ENCODE measurements at regions not wholly inside any gene's neighbourhood (a gene's known extent, or its start where the extent isn't known, plus 50 kb on each side); places are given as distances from the start of the nearest gene placed in this dataset.
A peak's percentile ranks its signal among the peaks of the same experiment; 100 is the strongest.
"Not testable (repeated sequence)": the region's sequence is repeated elsewhere in the genome, so short reads cannot be mapped to it uniquely, and the experiment has no call there.

DNA sequence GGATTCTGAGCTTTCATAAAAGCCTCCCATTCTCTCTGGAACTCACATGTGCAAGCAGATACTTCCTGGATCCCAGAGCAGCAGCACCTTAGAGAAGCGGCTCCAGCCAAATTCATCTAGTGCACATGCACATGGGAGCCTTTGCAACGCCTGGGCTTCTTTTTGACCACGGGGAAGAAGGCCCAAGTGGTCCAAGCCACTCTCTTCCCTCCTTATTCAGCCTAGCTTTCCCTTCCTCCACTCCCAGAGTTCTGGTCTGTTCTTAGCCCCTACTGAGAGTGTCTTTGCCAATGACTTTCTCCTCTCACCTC lies 118.7 kb downstream of the ZNF365 start:
- no peak for DNase-seq (ENCODE audit: low read depth in 2 of 3, low spot score in 2 of 3)

DNA sequence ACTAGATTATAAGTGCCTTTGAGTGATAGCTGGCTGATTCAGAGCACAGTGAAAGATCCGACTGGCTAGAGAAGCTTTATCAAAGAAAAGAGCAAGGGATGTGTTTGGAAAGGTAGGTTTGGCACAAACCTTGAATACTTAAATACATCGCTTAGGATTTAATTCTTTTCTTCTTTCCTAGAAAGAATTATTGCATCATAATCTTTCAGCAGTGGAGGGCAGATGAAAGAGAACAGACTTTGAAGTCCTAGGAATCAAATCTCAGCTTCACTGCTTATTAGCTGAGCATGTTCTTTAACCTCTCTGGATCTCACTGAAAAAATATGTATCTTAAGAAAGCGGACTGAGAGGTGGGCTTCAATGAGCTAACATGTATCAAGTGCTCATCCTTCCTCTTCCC lies 122.8 kb downstream of the ZNF365 start:
- DNase-seq (ENCODE audit: low read depth in 2 of 3, low spot score in 2 of 3) = no peak

DNA sequence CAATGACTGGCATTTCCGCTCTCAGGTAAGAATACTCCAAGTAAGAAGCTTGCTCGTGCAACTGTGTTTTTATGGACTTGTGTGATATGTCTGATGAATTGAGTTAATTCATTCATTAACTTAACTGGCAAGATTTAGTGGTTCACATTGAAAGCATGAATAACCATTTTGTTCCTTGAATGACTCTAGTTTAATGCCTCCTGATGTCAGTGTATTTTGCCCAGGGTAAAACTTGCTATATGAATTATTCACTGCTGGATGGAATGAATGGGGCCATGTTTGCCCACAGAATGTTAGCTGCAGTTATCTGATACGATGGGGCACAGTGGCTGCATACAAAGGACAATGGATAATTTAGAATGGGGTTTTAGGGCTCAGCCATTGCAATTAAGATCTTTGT lies 124.1 kb downstream of the ZNF365 start:
- DNase-seq (ENCODE audit: low read depth in 2 of 3, low spot score in 2 of 3) = no peak

DNA sequence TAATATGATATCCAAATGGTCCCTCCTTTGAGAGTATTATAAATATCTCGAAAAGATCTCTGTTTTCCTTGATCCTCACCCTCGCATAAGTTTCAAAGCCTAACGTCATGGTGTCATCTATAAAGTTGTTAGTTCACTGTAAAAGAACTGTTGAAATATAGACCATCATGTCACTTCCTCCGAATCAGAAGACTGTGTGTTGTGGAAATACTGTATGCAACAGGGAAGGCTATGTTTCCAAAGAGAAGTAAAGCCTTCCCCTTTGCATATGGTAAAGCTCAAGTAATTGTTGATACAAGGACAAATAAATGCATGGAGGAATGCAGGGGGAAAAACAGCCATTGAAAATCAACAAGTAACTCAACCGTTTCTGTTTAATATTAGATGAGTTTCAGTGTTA lies 125.9 kb downstream of the ZNF365 start:
- not testable (repeated sequence) for DNase-seq (ENCODE audit: low read depth in 2 of 3, low spot score in 2 of 3)

DNA sequence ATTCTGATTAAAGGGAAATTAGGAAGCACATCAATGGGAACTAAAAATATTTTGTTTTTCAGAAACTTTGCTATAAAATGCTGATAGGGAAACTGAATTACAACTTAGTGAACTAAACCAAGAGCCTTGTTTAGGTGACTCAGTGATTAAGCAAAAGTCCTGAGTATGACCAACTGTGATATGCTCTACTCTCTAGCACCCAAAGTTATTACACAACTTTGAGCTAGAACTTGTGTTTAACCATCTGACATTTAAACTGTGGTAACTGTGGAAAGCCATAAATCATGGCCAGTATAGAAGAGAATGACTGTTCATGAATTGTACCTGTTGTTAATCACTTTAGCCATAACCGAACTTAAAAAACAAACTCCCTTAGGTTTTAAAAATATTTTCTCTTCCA lies 127.4 kb downstream of the ZNF365 start:
- peak in 1 of 3 donors; percentile 10 for DNase-seq (ENCODE audit: low read depth in 2 of 3, low spot score in 2 of 3)

DNA sequence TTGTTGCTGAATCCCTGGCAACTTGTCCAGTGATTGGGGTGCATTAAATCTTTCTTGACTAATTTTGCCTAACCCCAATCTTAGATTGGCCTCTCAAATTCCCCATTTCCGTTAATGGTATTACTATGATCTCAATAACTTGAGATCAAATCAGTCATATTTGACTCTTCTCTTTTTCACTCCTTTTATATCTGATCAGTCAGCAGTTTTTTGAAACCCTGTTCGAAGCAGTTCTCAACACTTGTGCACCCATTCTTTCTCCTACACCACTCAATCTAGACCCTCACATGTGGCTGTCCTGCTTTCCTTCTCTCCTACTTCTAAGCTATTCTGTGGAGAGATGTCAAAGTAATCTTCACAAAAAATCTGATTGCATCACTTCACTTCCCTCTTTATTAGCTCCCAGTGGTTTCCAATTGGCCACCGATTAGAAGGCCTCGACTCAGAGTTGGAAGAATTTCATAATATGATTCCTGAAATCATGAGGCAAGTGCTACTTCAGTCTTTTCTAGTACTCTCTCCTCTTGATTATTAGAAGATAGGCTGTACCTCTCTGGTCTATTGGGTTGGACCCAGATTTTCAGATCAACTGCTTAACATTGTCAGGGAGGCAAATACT lies 128.9 kb downstream of the ZNF365 start:
- no peak for DNase-seq (ENCODE audit: low read depth in 2 of 3, low spot score in 2 of 3)

DNA sequence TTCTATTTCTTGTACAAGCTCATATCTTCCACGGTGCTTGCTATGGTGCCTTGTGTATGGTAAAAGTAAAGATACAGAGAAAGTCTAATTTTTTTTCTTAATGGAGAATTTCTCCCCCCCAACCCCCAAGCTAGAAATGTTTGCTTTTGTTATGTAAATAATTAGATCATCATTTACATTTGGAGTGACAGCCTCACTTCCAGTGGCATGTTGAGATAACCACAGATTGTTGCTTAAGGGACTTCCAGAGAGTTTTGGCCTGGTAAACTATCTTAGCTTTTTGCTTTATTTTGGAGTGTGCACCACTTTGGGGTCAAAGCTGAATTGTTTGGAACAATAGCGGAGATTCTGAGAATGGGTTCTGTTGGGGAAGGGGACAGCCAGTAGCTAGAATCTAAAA lies 129.7 kb downstream of the ZNF365 start:
- no peak for DNase-seq (ENCODE audit: low read depth in 2 of 3, low spot score in 2 of 3)

DNA sequence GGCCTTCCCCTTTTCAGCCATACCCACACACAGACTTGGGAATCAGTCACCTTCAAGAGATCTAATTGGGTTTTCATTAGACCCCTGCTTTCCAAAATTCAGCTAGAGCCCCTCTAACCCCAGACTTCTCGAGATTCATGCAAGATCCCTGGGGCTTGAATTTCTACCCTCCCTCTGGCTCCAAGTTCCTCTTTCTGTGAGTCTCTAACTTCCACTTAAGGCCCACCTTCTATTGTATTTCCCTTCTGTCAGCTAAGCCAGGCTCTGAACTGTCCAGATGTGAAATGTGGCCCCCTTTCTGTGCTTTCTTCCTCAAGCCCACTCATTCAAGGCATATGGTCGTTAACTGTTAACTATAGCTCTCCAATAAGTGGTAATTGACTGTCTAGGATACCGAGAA lies 132.2 kb downstream of the ZNF365 start:
- DNase-seq (ENCODE audit: low read depth in 2 of 3, low spot score in 2 of 3) = peak in 2 of 3 donors; percentile 10 to 67

DNA sequence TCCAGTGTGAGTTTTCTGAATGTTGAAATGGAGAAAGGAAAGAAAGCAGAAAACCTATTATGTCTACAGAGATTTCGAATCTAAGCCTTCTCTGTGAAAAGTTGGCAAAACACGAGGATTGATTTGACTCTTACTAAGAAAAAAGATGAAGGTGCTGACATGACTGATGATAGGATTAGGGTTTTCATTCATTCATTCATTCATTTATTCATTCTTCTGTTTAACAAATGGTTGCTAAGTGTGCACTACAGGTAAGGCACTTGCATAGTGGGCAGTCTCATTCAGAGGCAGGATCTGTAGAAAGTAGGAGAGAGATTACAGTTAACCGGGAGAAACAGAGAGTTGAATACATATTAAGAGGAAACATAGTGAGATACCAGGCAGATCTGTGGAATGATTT lies 137.1 kb downstream of the ZNF365 start:
- DNase-seq (ENCODE audit: low read depth in 2 of 3, low spot score in 2 of 3) = no peak

DNA sequence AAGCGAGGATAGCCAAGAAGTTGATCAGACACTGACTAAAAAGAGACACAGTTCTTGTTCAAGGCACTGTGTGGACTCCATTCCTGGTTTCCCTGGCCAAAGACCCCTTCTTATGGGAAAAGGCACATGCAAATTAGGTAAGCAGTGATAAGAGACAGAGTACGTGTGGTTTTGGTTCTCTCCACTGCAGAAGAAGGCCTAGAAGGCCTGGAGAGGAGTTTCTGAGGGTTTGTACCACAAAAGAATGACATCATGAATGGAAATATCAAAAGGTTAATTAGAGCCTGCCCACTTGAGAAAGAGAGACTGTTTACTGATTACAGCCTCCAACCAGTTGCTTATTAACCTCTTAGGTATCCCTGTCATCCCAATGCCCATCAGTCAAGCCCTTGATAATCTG lies 137.5 kb downstream of the ZNF365 start:
- DNase-seq (ENCODE audit: low read depth in 2 of 3, low spot score in 2 of 3) = no peak

DNA sequence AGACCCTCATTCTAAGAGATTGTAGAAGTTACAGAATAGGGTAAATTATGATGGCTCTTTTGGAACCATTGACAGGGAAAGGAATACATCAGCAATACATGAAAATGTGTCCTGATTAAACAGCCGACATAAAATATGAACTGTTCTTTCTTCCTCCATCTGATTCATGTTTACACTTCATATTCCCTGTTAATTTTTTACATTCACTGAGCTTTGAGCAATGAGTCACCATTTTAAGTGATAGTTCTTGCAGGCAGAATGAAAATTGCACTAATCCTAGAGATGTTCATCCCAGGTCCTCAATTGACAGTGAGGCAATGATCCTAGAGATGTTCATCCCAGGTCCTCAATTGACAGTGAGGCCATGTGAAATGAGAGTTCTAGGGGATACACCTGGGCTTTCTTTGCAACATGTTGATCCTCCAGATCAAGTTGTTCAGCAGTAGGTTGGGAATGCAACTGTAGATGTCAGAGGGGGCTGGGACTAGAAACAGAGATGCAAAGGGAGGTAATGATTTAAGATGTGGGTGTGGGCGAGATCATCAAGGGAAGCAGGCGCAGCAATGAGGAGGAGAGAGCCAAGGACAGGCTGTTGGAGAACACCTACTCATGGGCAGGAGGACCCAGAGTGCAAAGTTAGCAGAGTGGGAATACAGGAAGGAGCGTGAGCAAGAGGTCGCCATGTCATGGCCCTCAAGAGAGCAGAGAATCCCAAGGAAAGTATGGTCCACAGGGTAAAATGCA lies 138.7 kb downstream of the ZNF365 start:
- DNase-seq (ENCODE audit: low read depth in 2 of 3, low spot score in 2 of 3) = no peak

DNA sequence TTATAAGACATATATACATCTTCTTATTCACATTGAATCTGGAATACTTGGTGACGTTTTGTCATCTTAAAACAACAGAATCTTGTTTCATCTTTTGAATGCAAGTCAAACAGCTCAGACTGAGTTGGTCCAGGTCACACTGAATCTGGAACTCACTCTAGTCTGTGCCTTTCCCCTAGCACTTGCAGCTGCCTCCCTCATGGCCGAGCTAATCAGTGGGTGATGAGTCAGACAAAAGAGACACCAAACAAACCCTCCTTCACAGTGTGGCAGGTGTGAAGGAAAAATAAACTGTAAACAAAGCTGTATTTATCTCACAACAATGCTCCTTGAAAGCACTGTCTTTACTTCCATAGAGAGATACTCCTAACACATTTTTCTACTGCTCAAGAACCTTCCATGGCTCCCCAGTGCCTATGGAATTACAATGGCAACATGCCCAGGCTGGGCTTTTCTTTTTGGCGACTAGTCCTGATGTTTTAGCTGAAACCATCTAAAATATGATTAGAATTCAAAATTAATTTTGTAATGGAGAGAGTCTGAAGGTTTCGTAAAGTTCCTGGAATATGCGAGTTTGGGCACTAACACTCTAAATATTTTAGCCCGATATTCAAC lies 140.0 kb downstream of the ZNF365 start:
- no peak for DNase-seq (ENCODE audit: low read depth in 2 of 3, low spot score in 2 of 3)

DNA sequence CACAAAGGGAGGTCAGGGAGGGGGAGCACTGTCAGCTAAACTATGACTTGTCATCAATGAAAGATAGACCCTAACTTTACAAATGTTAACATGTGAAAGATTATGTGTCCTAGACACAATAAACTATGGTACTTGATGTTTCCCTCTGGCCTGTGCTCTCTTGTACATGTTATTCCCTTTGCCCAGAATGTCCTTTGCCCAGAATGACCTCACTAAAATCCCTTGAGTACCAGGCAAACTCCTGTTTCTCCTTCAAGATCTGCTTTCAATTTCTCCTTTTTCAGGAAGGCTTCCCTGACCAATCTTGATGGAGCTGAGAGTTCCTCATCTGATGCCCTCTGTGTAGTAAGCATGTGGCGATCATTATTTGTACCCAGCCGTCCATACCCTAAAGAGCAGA lies 143.1 kb downstream of the ZNF365 start:
- no peak for DNase-seq (ENCODE audit: low read depth in 2 of 3, low spot score in 2 of 3)

DNA sequence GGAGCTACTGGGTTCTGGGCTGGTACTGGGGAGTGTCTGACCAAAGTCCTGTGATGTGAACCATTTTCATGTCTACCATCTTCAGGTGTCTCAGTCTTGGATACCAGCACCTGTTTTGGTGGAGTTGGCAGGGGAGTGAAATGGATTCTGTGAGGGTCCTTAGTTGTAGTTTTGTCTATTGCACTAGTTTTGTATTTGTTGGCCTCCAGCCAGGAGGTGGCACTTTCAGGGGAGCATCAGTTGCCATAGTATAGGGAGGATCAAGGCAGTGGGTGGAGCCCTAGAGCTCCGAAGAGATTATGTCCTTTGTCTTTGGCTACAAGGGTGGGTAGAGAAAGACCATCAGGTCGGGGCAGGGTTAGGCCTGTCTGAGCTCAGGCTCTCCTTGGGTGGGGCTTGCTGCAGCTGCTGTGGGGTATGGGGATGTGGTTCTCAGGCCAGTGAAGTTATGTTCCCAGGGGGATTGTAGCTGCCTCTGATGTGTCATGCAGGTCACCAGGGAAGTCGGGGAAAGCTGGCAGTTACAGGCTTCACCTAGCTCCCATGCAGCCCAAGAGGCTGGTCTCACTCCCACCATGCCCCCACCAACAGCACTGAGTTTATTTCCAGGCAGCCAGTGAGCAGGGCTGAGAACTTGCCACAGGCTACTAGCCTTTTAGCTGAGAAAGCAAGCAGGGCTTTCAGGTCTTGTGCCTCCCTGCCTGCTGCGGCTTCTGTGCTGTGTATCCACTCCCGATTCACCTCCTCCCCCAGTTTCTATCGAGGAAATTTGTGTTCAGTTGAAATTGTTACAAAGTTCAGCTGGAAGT lies 153.1 kb downstream of the ZNF365 start:
- DNase-seq (ENCODE audit: low read depth in 2 of 3, low spot score in 2 of 3) = peak in 1 of 3 donors; percentile 5

DNA sequence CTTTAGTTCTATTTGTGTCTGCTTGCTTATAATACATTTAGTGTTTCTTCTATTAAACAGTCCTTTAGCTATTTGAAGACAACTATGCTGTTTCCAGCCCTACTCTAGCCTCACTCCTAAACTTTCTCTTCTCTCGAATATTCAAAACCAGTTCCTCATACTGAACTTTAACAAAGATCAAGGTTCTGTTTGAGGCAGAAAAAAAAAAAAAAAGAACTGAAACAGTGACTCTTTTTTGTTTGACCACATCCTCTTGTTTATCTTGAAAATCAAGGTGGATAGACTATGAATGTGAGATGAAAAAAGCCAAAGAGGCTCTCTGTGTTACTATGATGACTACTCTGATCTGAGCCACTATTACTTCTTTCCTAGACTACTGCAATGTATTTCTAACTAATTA lies 154.3 kb downstream of the ZNF365 start:
- peak in 2 of 3 donors; percentile 14 to 59 for DNase-seq (ENCODE audit: low read depth in 2 of 3, low spot score in 2 of 3)

DNA sequence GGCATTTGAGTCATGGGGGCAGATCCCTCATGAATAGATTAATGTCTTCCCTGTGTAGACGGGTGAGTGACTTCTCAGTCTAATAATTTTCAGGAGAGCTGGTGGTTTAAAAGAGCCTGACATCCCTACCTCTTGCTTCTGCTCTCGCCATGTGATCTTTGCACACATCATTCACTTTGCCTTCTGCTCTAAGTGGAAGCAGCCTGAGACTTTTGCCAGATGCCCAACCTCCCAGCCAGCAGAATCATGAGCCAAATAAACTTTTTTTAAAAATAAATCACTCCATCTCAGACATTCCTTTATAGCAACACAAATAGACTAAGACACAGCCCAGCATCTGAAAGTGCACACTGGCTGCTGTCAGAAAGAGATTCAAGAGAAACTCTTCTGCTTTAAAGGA lies 155.2 kb downstream of the ZNF365 start:
- DNase-seq (ENCODE audit: low read depth in 2 of 3, low spot score in 2 of 3) = no peak

DNA sequence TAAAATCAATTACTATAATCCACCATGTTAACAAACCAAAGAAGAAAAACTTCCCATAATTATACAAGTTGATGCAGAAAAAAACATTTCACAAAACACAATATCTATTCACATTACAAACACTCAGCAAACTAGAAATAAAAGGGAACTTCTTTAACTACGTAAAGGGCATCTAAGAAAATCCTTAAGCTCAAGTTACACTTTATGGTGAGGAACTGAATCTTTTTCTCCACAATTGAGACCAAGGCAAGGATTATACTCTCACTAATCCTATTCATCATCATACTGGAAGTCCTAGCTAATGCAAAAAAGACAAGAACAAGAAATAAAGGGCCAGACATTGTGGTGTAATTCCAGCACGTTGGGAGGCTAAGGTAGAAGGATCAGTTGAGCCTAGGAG lies 159.9 kb downstream of the ZNF365 start:
- DNase-seq (ENCODE audit: low read depth in 2 of 3, low spot score in 2 of 3) = no peak

DNA sequence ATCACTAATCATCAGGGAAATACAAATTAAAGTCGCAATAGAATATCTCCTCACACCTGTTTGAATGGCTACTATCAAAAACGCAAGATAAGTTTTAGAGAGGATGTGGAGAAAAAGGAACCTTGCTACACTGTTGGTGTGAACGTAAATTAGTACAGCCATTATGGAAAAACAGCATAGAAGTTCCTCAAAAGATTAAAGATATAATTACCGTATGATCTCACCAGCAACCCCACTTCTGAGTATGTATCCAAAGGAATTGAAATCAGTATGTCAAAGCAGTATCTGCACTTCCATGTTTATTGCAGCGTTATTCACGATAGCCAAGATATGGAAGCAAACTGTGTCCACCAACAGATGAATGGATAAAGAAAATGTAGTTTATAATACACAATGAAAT lies 164.4 kb downstream of the ZNF365 start:
- DNase-seq (ENCODE audit: low read depth in 2 of 3, low spot score in 2 of 3) = no peak

DNA sequence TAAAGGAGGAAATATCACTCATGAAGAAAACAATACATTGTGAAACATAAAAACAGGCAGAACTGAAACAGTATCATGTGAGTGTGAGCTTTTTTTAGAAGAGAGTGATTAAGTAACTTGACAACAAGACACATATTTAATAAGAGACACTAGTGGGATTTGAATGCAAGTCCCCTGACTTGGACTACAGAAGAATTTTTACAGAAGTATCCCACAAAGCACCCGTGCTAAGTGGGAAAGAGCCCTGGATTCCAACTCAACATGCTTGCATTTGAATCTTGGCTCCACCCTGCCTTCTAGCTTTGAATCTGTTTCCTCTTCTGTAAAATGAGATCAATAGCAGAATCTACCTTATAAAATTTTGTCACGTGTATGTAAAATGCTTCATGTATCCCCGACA lies 166.2 kb downstream of the ZNF365 start:
- DNase-seq (ENCODE audit: low read depth in 2 of 3, low spot score in 2 of 3) = no peak

DNA sequence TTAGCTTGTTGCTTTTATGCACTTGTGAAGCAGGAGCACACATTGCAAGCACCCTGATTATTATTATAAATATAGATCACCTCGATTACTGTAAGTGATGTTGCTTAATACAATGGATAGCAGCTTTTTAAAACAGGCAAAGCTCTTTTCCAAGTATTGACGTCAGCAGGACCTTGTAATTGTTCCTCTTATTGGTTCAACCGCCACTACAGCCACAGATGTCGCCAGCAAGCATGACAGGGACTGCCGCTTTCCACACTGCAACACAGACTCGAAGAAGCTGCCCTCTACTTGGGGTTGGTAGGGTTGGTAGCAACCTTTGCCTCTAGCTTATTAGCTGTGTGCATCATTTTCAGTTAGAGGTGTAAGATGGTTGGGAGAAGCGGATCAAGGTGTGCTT lies 167.6 kb downstream of the ZNF365 start:
- no peak for DNase-seq (ENCODE audit: low read depth in 2 of 3, low spot score in 2 of 3)

DNA sequence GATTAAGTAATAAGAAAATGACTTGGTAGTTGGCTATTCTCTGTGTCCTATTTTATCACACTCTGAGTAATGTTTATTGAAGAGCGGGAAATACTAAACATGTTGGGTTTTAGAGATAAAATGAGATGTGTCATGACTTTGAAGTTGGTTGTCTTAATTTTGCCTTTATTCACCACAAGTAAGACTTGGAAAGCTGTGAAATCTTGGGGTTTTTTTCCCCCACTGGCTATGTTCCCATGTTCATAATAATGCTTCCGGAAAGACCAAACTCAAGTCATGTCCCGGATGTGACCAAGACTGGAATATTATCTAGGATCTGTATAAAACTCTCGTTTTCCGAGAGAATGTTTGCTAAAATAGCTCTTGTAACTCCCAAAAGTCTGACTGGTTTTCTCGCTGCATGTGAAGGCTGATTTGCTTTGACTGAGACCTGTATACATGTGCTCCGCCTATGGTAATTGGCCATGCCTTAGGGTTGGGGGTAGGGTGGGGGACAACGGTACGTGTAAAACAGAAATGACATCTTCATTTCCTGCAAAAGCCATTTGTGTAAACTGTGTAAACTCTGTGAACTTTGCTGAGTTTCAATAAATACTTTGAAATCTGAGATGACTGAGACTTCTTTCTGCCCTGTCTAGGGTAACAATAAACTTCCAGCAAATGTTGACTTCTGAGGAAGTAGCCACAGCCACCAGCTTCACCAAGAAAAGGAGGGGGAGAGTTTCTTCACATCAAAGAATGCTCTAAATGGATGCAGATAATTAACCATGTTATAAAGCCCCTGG lies 169.6 kb downstream of the ZNF365 start:
- DNase-seq (ENCODE audit: low read depth in 2 of 3, low spot score in 2 of 3) = no peak

Measured in hematopoietic multipotent progenitor cell (in vitro differentiated cells).